ENCODE measurements at regions not wholly inside any gene's neighbourhood (a gene's known extent, or its start where the extent isn't known, plus 50 kb on each side); places are given as distances from the start of the nearest gene placed in this dataset.
"Not testable (repeated sequence)": the region's sequence is repeated elsewhere in the genome, so short reads cannot be mapped to it uniquely, and the experiment has no call there.

GRCh38 chr3:82595530-82595929 lies 834.1 kb upstream of the GBE1 start:
- FAIRE-seq: no peak

- FAIRE-seq: no peak
Measured at GRCh38 chr3:82587174-82587573, 825.7 kb upstream of the GBE1 start.

- no peak for FAIRE-seq
Measured at GRCh38 chr3:82586414-82586813, 825.0 kb upstream of the GBE1 start.

GRCh38 chr3:82586002-82586401 lies 824.6 kb upstream of the GBE1 start:
- not testable (repeated sequence) for FAIRE-seq

GRCh38 chr3:82585591-82585990 lies 824.1 kb upstream of the GBE1 start:
- FAIRE-seq: not testable (repeated sequence)

GRCh38 chr3:82584861-82585260 lies 823.4 kb upstream of the GBE1 start:
- not testable (repeated sequence) for FAIRE-seq

- not testable (repeated sequence) for FAIRE-seq
Measured at GRCh38 chr3:82584415-82584814, 823.0 kb upstream of the GBE1 start.

- no peak for FAIRE-seq
Measured at GRCh38 chr3:82581350-82581749, 819.9 kb upstream of the GBE1 start.

GRCh38 chr3:82572721-82573120 lies 811.3 kb upstream of the GBE1 start:
- FAIRE-seq: no peak

GRCh38 chr3:82568776-82569338 lies 807.4 kb upstream of the GBE1 start:
- no peak for FAIRE-seq

GRCh38 chr3:82567029-82567600 lies 805.7 kb upstream of the GBE1 start:
- FAIRE-seq: no peak

- FAIRE-seq: no peak
Measured at GRCh38 chr3:82562896-82563295, 801.5 kb upstream of the GBE1 start.

- FAIRE-seq: no peak
Measured at GRCh38 chr3:82561784-82562183, 800.3 kb upstream of the GBE1 start.

- FAIRE-seq: no peak
Measured at GRCh38 chr3:82558081-82558480, 796.6 kb upstream of the GBE1 start.

- FAIRE-seq: no peak
Measured at GRCh38 chr3:82556113-82556512, 794.7 kb upstream of the GBE1 start.

- not testable (repeated sequence) for FAIRE-seq
Measured at GRCh38 chr3:82542556-82542955, 781.1 kb upstream of the GBE1 start.

- FAIRE-seq: no peak
Measured at GRCh38 chr3:82521657-82522056, 760.2 kb upstream of the GBE1 start.

GRCh38 chr3:82520846-82521245 lies 759.4 kb upstream of the GBE1 start:
- no peak for FAIRE-seq

GRCh38 chr3:82509951-82510603 lies 748.6 kb upstream of the GBE1 start:
- no peak for FAIRE-seq

- FAIRE-seq: no peak
Measured at GRCh38 chr3:82509106-82509842, 747.8 kb upstream of the GBE1 start.

GRCh38 chr3:82506204-82506603 lies 744.8 kb upstream of the GBE1 start:
- no peak for FAIRE-seq

GRCh38 chr3:82505079-82505756 lies 743.8 kb upstream of the GBE1 start:
- no peak for FAIRE-seq

GRCh38 chr3:82498186-82498585 lies 736.7 kb upstream of the GBE1 start:
- FAIRE-seq: no peak
